ENCODE measurements at regions not wholly inside any gene's neighbourhood (a gene's known extent, or its start where the extent isn't known, plus 50 kb on each side); places are given as distances from the start of the nearest gene placed in this dataset.
"Not testable (repeated sequence)": the region's sequence is repeated elsewhere in the genome, so short reads cannot be mapped to it uniquely, and the experiment has no call there.

- not testable (repeated sequence) for H3K4me1 ChIP-seq (ENCODE audit: insufficient read depth, low read length); H2BK12ac ChIP-seq (ENCODE audit: insufficient read length, low read depth, low read length); H2AFZ ChIP-seq (ENCODE audit: low read length); H3K4me3 Mint-ChIP-seq; H4K20me1 ChIP-seq (ENCODE audit: control insufficient read depth, insufficient read depth, insufficient read length); H2BK20ac ChIP-seq (ENCODE audit: low read depth, low read length, poor library complexity, severe bottlenecking); H3K23me2 ChIP-seq (ENCODE audit: insufficient read length, low read depth, low read length, poor library complexity, severe bottlenecking); H3K23ac ChIP-seq (ENCODE audit: insufficient read length, low read depth, low read length); H3K18ac ChIP-seq (ENCODE audit: insufficient read length, low read depth, low read length); H3K79me1 ChIP-seq (ENCODE audit: insufficient read depth, low read depth, low read length, poor library complexity, severe bottlenecking); H3K9me3 ChIP-seq (ENCODE audit: control insufficient read depth, low read depth, low read length); H4K5ac ChIP-seq (ENCODE audit: insufficient read length, low read depth, low read length); H2BK15ac ChIP-seq (ENCODE audit: low read depth, low read length); H3K14ac ChIP-seq (ENCODE audit: insufficient read depth, low read length); H4K91ac ChIP-seq (ENCODE audit: insufficient read length, low read depth, low read length); H3K4me2 ChIP-seq (ENCODE audit: insufficient read depth, insufficient read length, low read length); H3K9ac ChIP-seq (ENCODE audit: extremely low read depth, insufficient read length, low read length); H3K27ac ChIP-seq (ENCODE audit: insufficient read length, low read depth, low read length); H3K36me3 Mint-ChIP-seq (ENCODE audit: insufficient read depth in 1 of 3, low read depth in 3 of 3); H3K56ac ChIP-seq (ENCODE audit: insufficient read length, low read depth, low read length); H2AK5ac ChIP-seq (ENCODE audit: insufficient read length, low read length); H3T11ph ChIP-seq (ENCODE audit: low read length); DNase-seq; H3K27me3 ChIP-seq (ENCODE audit: insufficient read depth, low read length); H3K79me2 ChIP-seq (ENCODE audit: insufficient read depth, low read length); H3K4ac ChIP-seq (ENCODE audit: low read depth, low read length); H2BK5ac ChIP-seq (ENCODE audit: insufficient read length, low read length); H4K8ac ChIP-seq (replicated peaks; ENCODE audit: insufficient read length, low read depth, low read length); H2BK120ac ChIP-seq (ENCODE audit: low read depth, low read length, poor library complexity, severe bottlenecking); H3K9me3 Mint-ChIP-seq
- H3K4me1 Mint-ChIP-seq, result peaks cover 30 to 41% of the 10 kb centered on the region in 2 experiments
- WGBS (ENCODE audit: extremely low coverage, insufficient read length, low lambda C conversion rate), result no CpG with 5 or more reads among the region's 18 CpGs
- H3K27ac Mint-ChIP-seq, result peak overlapping the region in 1 of 3 experiments; percentile 70; a peak in 1 of 7 replicates
- H3K27me3 Mint-ChIP-seq (ENCODE audit: low read depth), result peaks cover 21% of the 10 kb centered on the region
Measured at GRCh38 chr16:88261814-88262605, 120.7 kb upstream of the ZNF469 start.

- not testable (repeated sequence) for H4K20me1 ChIP-seq (ENCODE audit: control insufficient read depth, insufficient read depth, insufficient read length); H2AFZ ChIP-seq (ENCODE audit: low read length); H3T11ph ChIP-seq (ENCODE audit: low read length); H3K9ac ChIP-seq (ENCODE audit: extremely low read depth, insufficient read length, low read length); H2AK5ac ChIP-seq (ENCODE audit: insufficient read length, low read length); DNase-seq; H3K9me3 ChIP-seq (ENCODE audit: control insufficient read depth, low read depth, low read length); H3K4ac ChIP-seq (ENCODE audit: low read depth, low read length); H4K91ac ChIP-seq (ENCODE audit: insufficient read length, low read depth, low read length); H3K36me3 Mint-ChIP-seq (ENCODE audit: insufficient read depth in 1 of 3, low read depth in 3 of 3); H3K9me3 Mint-ChIP-seq; H3K4me3 Mint-ChIP-seq; H3K4me2 ChIP-seq (ENCODE audit: insufficient read depth, insufficient read length, low read length); H2BK20ac ChIP-seq (ENCODE audit: low read depth, low read length, poor library complexity, severe bottlenecking); H3K14ac ChIP-seq (ENCODE audit: insufficient read depth, low read length); H2BK120ac ChIP-seq (ENCODE audit: low read depth, low read length, poor library complexity, severe bottlenecking); H3K79me1 ChIP-seq (ENCODE audit: insufficient read depth, low read depth, low read length, poor library complexity, severe bottlenecking); H4K5ac ChIP-seq (ENCODE audit: insufficient read length, low read depth, low read length); H3K27ac Mint-ChIP-seq; H3K27ac ChIP-seq (ENCODE audit: insufficient read length, low read depth, low read length); H3K27me3 ChIP-seq (ENCODE audit: insufficient read depth, low read length); H2BK15ac ChIP-seq (ENCODE audit: low read depth, low read length); H4K8ac ChIP-seq (replicated peaks; ENCODE audit: insufficient read length, low read depth, low read length); H3K56ac ChIP-seq (ENCODE audit: insufficient read length, low read depth, low read length); H3K79me2 ChIP-seq (ENCODE audit: insufficient read depth, low read length); H3K23ac ChIP-seq (ENCODE audit: insufficient read length, low read depth, low read length); H2BK5ac ChIP-seq (ENCODE audit: insufficient read length, low read length); H3K4me1 ChIP-seq (ENCODE audit: insufficient read depth, low read length); H3K18ac ChIP-seq (ENCODE audit: insufficient read length, low read depth, low read length); H3K23me2 ChIP-seq (ENCODE audit: insufficient read length, low read depth, low read length, poor library complexity, severe bottlenecking); H2BK12ac ChIP-seq (ENCODE audit: insufficient read length, low read depth, low read length)
- Mint-ChIP-seq H3K27me3 (ENCODE audit: low read depth) (peaks cover 21% of the 10 kb centered on the region), H3K4me1 (peaks cover 23 to 33% of the 10 kb centered on the region in 2 experiments)
- no CpG with 5 or more reads among the region's 34 CpGs for WGBS (ENCODE audit: extremely low coverage, insufficient read length, low lambda C conversion rate)
Measured at GRCh38 chr16:88262858-88263563, 119.7 kb upstream of the ZNF469 start.

All from H9 (cell line).